HG02678 (cell line): ENCODE measurements at regions not wholly inside any gene's neighbourhood (a gene's known extent, or its start where the extent isn't known, plus 50 kb on each side); places are given as distances from the start of the nearest gene placed in this dataset.
A peak's percentile ranks its signal among the peaks of the same experiment; 100 is the strongest.

Experiments
- ATAC-seq: cut with Tn5 transposase; IDR thresholded peaks from one replicate; pipeline ENCODE4 v1.9.1; 2021; ENCODE audit warnings: mild to moderate bottlenecking, moderate library complexity; ENCODE audit not compliant: unreplicated experiment

GRCh38 chr6:113616701-113617274 lies 240.4 kb upstream of the MARCKS start:
- no peak for ATAC-seq

DNA sequence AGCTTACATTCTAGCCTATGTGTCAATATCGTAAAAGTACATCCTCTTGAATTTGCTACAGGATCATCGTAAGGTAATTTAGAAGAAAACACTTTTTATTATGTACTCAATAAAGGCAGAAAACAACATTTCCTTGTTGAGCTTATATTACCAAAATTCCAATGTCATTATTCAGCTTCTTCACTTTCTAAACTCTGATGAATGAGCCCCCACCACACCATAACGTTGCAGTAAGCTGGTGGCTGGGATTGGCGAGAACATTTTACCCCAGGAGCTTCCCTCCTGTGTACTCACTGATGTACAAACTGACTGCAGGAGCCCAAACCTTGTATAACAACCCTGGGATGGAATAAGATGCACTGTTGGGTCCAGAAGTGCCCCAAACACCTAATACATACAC lies 238.1 kb upstream of the MARCKS start:
- ATAC-seq = no peak

GRCh38 chr6:113620386-113620785 lies 236.8 kb upstream of the MARCKS start:
- no peak for ATAC-seq

DNA sequence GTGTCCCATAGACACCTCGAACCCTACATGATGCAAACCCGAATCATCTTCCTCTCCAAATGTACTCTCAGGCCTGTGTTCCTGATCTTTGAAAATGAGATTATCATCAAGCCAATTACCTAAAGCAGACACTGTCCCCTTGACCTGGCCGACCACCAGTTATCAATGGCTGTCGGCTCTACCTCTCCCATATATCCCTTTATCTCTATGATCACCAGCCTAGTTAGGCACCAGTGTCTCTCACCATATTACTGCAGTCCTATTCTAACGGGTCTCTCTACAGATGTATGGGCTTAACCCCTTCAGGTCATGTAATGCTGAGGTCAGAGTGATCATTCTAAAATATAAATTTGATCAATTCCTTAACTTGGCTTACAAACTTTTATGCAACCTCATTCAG lies 234.9 kb upstream of the MARCKS start:
- ATAC-seq = no peak

GRCh38 chr6:113623129-113623528 lies 234.0 kb upstream of the MARCKS start:
- ATAC-seq = no peak

GRCh38 chr6:113625850-113626249 lies 231.3 kb upstream of the MARCKS start:
- peak; percentile 35 for ATAC-seq

DNA sequence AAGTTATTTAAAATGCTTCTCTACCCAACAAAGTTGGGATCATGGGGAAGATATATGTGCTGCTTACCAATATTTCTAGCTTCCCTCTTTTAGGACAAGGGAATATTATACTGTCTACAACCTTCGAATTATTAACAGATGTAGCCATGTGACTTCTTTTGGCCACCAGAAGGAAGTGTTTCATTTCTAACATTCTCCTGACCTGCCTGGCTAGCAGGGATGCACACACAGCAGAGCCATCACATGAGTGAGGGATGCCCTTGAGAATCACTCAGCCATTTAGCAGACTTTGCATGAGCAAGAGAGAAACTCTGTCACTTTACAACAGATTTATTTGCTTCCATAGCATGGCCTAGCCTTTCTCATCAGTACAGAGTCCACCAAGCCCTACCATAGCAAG lies 230.7 kb upstream of the MARCKS start:
- ATAC-seq = peak; percentile 23

GRCh38 chr6:113627480-113627879 lies 229.7 kb upstream of the MARCKS start:
- peak; percentile 19 for ATAC-seq

DNA sequence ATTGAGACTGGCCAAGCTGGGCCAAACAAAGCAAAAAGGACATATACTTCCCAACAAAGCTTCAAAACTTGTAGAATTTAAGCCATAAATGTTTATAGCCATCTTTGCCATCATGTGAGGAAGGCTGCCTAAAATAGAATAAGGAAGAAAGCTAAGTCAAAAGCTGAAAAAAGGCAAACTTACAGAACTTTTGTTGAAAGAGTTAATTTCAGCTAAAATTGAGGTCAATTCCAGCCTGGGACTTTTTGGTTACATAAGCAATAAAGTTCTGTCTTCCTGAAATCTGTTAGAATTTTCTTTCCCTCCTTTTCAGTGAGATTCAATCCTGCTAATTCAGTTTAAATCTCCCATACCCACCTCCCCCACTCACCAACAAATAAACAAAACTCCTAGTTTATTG lies 227.9 kb upstream of the MARCKS start:
- ATAC-seq = no peak

DNA sequence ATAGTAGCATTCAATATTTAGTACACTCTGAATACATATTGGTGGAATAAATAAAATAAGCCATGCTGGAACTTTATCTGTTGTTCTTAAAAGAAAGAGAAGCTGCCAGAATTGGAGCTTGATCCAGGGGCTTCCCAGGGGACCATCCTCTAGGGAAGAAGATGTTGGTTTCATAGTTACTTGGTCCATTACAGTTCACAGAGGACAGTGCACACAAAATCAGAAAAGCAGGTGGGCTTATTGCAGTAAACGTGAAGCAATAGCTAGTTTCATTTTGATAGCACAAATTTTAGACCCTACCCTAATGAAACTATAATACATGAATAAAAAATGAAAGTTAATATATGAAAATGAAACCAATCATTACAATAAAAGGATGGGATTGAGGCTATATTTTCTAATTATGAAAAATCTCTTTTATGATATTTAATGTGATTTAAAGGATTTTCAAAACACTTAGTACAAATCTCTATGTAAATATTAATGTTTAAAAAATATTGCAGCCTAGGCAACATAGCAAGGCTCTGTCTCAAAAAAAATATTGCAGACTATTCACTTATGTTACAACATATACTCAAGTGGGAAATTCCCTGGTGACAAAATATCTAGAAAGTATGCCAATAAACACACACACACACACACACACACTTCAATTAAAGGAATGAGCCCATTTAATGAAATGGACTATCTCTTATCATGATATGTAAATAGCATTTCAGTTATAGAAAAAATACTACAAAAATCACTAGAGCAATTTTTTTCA lies 227.0 kb upstream of the MARCKS start:
- no peak for ATAC-seq

DNA sequence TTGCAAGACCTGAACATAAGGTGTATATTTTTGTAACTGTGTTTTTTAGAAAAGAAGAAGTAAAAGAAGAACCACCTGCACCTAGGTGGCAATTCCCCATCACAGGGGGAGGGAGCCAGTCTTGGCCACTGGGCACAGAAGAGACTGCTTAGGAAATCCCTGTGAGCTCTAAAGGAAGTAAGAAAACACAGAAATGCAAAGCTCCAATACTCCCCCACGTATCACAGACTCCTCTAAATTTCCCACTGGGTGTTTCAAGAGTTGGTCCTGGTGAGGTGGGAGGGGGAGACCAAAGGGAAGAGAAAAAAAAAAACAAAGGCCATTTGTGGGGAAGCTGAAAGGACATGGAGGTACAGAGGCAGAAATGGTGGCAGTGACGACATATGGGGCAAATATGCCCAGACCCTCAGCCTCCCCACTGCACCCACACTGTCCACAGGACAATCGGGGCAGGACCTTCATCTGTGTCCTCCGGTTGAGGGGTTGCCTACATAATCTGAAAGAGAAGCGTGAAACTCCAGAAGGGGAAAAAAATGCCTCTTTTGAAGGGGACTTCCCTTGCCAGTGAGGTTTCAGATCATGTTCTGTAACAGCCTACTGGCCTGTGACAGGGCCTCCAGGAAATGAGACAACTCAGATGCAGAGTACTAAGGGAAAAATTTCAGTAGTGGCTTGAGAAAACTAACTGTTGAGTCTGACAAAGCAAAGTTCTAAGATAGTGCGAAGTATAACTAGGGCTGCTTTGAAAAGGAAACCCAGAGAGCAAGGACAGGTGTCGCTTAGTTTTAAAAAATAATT lies 226.2 kb upstream of the MARCKS start:
- ATAC-seq = peak; percentile 60

DNA sequence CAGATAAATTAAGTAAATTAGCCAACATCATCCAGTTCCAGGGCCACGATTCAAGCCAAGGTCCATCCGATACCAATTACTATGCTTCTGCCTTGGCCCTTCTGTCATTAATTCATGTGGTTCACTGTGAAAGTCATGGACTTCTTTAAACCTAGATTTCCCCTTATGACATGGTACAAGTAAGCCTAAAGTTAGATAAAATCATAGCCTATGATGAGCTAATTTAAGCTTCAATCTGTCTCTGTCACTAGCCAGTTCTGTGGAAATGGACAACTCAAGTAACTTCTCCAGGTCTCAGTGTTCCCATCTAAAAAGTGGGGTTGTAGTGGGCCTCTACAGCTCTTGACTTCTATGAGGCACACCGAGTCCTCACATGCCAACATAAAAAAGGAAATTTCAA lies 225.5 kb upstream of the MARCKS start:
- ATAC-seq = no peak

- peak; percentile 33 for ATAC-seq
These were observed 224.8 kb upstream of the MARCKS start for GRCh38 chr6:113632220-113632864.

DNA sequence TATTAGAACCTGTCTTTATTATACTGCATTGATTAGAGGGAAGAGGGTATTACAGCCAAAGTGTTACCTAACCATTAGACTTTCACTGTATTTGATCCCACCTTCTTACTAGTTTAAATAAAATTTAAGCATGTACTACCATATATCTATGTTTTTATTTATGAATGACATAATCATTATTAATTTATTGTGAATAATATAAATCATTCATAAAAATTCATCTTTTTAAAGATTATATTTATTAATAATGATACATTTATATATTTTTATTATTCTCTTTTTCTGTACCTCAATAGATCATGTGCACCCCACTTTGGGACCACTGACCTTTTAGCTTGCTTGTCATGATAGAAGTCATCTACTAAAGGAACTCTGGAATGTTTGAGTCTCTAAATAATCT lies 223.5 kb upstream of the MARCKS start:
- no peak for ATAC-seq

GRCh38 chr6:113634352-113635163 lies 222.6 kb upstream of the MARCKS start:
- ATAC-seq = peak; percentile 20

- no peak for ATAC-seq
These were observed 221.7 kb upstream of the MARCKS start for GRCh38 chr6:113635222-113635986.

- ATAC-seq = no peak
These were observed 220.8 kb upstream of the MARCKS start for GRCh38 chr6:113636357-113636824.

DNA sequence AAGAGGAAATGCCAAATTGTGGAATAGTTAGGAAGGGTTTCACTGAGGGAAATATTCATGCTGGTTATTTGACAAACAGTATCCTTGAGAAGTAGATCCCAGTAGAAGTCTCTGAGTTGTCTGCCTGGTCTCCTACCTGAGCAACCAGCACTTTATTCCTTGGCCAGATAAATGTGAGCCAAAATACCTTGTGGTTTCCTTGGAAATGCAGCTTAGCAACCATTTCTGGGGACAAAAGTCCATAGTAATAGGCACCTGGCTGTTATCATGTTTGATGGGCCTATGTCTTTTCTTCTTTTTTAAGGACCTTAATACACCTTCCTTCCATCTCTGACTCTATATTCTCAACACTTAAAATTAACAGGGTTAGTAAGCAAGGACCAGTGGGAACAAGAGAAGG lies 217.1 kb upstream of the MARCKS start:
- no peak for ATAC-seq

DNA sequence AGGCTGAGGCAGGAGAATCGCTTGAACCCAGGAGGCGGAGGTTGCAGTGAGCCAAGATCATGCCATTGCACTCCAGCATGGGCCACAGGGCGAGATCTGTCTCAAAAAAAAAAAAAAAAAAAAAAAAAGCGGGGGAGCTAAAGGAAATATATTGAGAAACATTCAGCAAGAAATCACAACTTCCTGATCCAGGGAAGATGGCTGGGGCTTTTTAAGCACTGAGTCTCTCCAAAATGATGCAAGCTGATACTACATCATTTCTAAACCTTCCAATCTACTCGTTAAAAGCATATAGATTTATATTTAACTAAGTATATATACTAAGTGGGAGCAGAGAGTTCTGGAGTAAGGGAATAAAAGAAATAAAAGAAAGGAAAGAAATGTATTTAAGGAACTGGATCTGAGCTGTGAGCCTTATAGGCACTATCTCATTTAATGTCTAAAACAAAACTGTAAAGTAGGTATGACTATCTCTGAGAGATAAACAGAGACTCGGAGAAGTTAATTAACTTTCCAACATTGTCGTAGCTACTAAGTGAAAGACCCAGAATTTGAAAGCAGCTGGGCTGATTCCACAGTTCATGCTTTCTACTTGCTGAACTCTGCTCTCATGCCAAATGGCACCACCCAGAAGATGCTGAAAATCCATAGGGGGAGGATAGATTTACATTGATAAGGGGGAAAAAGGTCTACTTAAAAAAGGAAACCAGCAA lies 215.0 kb upstream of the MARCKS start:
- no peak for ATAC-seq
